H1 (cell line): ENCODE measurements at regions not wholly inside any gene's neighbourhood (a gene's known extent, or its start where the extent isn't known, plus 50 kb on each side); places are given as distances from the start of the nearest gene placed in this dataset.

Source experiments
- CTCF ChIA-PET: fragments of 300-600 bp; sonication (Branson Sonifier 250); formaldehyde crosslinking; loops from one replicate; lab custom pipeline; 2021; ENCODE audit not compliant: partially characterized antibody; lab: Charles Lee
- POLR2A ChIA-PET: fragments of 300-600 bp; sonication (Branson Sonifier 250); formaldehyde crosslinking; loops from one replicate; lab custom pipeline; 2021; ENCODE audit warnings: inconsistent platforms; ENCODE audit not compliant: partially characterized antibody; lab: Charles Lee
- DNase-seq, 2 experiments: peaks; one replicate each; pipeline versions ENCODE4 v3.0.0 to v3.0.0-alpha.2; 2010 to 2022; ENCODE audit warnings: low spot score in 2 of 2, low read depth in 1 of 2, mixed read lengths in 1 of 2
- FAIRE-seq: peaks from 2 replicates; lab custom pipeline; 2011; peaks lifted over from hg19 to GRCh38; lab: Jason Lieb, UNC
- H2AFZ ChIP-seq: 2 replicates; pipeline ENCODE4 v1.8.1; 2012; ENCODE audit warnings: low read length, inconsistent platforms
- H2AK5ac ChIP-seq: 2 replicates; pipeline ENCODE4 v1.6.1; 2013; ENCODE audit warnings: low read depth, low read length
- H2BK120ac ChIP-seq: replicated peaks from 2 replicates; pipeline ENCODE3; 2013; ENCODE audit warnings: low read depth, low read length, inconsistent platforms
- H2BK12ac ChIP-seq: 2 replicates; pipeline ENCODE4 v1.6.1; 2013; ENCODE audit warnings: low read depth, low read length
- H2BK15ac ChIP-seq: 2 replicates; pipeline ENCODE4 v1.6.1; 2013; ENCODE audit warnings: low read length
- H2BK20ac ChIP-seq: 2 replicates; pipeline ENCODE4 v1.6.1; 2013; ENCODE audit warnings: low read length
- H2BK5ac ChIP-seq: 2 replicates; pipeline ENCODE4 v1.6.1; 2013; ENCODE audit warnings: low read depth, low read length
- H3K14ac ChIP-seq: 2 replicates; pipeline ENCODE4 v1.6.1; 2013; ENCODE audit warnings: inconsistent platforms; ENCODE audit not compliant: insufficient read length
- H3K18ac ChIP-seq: 2 replicates; pipeline ENCODE4 v1.6.1; 2013; ENCODE audit warnings: low read length; ENCODE audit errors: extremely low read depth
- H3K23ac ChIP-seq: 2 replicates; pipeline ENCODE4 v1.6.1; 2013; ENCODE audit warnings: inconsistent platforms; ENCODE audit not compliant: insufficient read length
- H3K23me2 ChIP-seq: 2 replicates; pipeline ENCODE4 v1.6.1; 2013; ENCODE audit warnings: low read depth, low read length
- H3K27ac ChIP-seq: 2 replicates; pipeline ENCODE4 v1.6.1; 2011; ENCODE audit warnings: low read depth, low read length, inconsistent platforms
- H3K27me3 ChIP-seq, 4 experiments: replicated peaks in 1 of 4; 1 replicate in 1 of 4; 2 replicates in 3 of 4; pipeline versions ENCODE4 v1.6.1 to v1.8.1; 2011 to 2013; ENCODE audit warnings: low read length in 3 of 4, mild to moderate bottlenecking in 3 of 4, inconsistent platforms in 2 of 4, mixed read lengths in 2 of 4, moderate library complexity in 1 of 4; ENCODE audit not compliant: control insufficient read depth in 3 of 4, insufficient read depth in 3 of 4; ENCODE audit errors: extremely low read depth in 1 of 4
- H3K36me3 ChIP-seq, 4 experiments: 2 replicates each; pipeline versions ENCODE4 v1.6.1 to v1.8.1; 2011 to 2013; ENCODE audit warnings: mild to moderate bottlenecking in 4 of 4, low read length in 3 of 4, moderate library complexity in 2 of 4, control low read depth in 1 of 4, inconsistent platforms in 1 of 4; ENCODE audit not compliant: insufficient read depth in 4 of 4, control insufficient read depth in 2 of 4
- H3K4ac ChIP-seq: replicated peaks from 2 replicates; pipeline ENCODE3; 2013; ENCODE audit warnings: low read length, low read depth, mixed read lengths, inconsistent platforms; ENCODE audit not compliant: insufficient read length
- H3K4me1 ChIP-seq, 4 experiments: replicated peaks in 1 of 4; 1 replicate in 1 of 4; 2 replicates in 3 of 4; pipeline versions ENCODE4 v1.6.1 to v1.8.1; 2011 to 2013; ENCODE audit warnings: low read length in 3 of 4, inconsistent platforms in 2 of 4, mixed read lengths in 1 of 4; ENCODE audit not compliant: insufficient read depth in 4 of 4, control insufficient read depth in 3 of 4
- H3K4me2 ChIP-seq, 2 experiments: 2 replicates each; pipeline versions ENCODE4 v1.6.1 to v1.8.1; 2011 to 2013; ENCODE audit warnings: low read depth in 2 of 2, low read length in 2 of 2, control low read depth in 1 of 2, inconsistent platforms in 1 of 2, mild to moderate bottlenecking in 1 of 2; ENCODE audit not compliant: insufficient read depth in 1 of 2
- H3K4me3 ChIP-seq, 4 experiments: fragments of 200-600, 300-600 bp in 1 of 4; sonication (generic), shearing (Covaris generic), sonication (Bioruptor Twin) in 1 of 4; 2 replicates each; pipeline versions ENCODE4 v1.5.1 to v1.8.1; 2011 to 2016; ENCODE audit warnings: low read length in 4 of 4, low read depth in 3 of 4, control low read depth in 2 of 4, inconsistent platforms in 2 of 4, mild to moderate bottlenecking in 2 of 4, mixed read lengths in 1 of 4, moderate library complexity in 1 of 4; ENCODE audit not compliant: insufficient read depth in 2 of 4; ENCODE audit errors: extremely low read depth in 1 of 4
- H3K56ac ChIP-seq: replicated peaks from 2 replicates; pipeline ENCODE3; 2013; ENCODE audit warnings: low read depth, mild to moderate bottlenecking, mixed read lengths, low read length, inconsistent platforms; ENCODE audit not compliant: insufficient read length
- H3K79me1 ChIP-seq: 2 replicates; pipeline ENCODE4 v1.6.1; 2013; ENCODE audit warnings: low read depth, low read length, control low read depth
- H3K79me2 ChIP-seq, 2 experiments: 2 replicates each; pipeline versions ENCODE4 v1.6.1 to v1.8.1; 2012 to 2013; ENCODE audit warnings: low read length in 2 of 2, mild to moderate bottlenecking in 2 of 2, inconsistent platforms in 1 of 2; ENCODE audit not compliant: insufficient read depth in 2 of 2, control insufficient read depth in 1 of 2
- H3K9ac ChIP-seq, 4 experiments: replicated peaks in 1 of 4; 1 replicate in 1 of 4; 2 replicates in 3 of 4; pipeline versions ENCODE4 v1.6.1 to v1.8.1; 2011 to 2013; ENCODE audit warnings: low read depth in 3 of 4, low read length in 3 of 4, control low read depth in 2 of 4, mild to moderate bottlenecking in 2 of 4, moderate library complexity in 2 of 4, inconsistent platforms in 1 of 4; ENCODE audit errors: extremely low read depth in 1 of 4
- H3K9me3 ChIP-seq, 2 experiments: 2 replicates each; pipeline versions ENCODE4 v1.6.1 to v1.8.1; 2012 to 2013; ENCODE audit warnings: mild to moderate bottlenecking in 2 of 2, moderate library complexity in 2 of 2, control low read depth in 1 of 2, inconsistent platforms in 1 of 2, low read depth in 1 of 2, low read length in 1 of 2, mixed read lengths in 1 of 2; ENCODE audit not compliant: insufficient read depth in 2 of 2
- H4K20me1 ChIP-seq, 2 experiments: replicated peaks in 1 of 2; 2 replicates each; pipeline versions ENCODE3 to v1.8.1; 2011 to 2013; ENCODE audit warnings: inconsistent platforms in 2 of 2, low read length in 2 of 2, mild to moderate bottlenecking in 1 of 2; ENCODE audit not compliant: insufficient read depth in 2 of 2, control insufficient read depth in 1 of 2
- H4K5ac ChIP-seq: 2 replicates; pipeline ENCODE4 v1.6.1; 2013; ENCODE audit warnings: low read length, low read depth, mixed read lengths, inconsistent platforms; ENCODE audit not compliant: insufficient read length
- H4K8ac ChIP-seq: 2 replicates; pipeline ENCODE4 v1.8.0; 2013; ENCODE audit warnings: mild to moderate bottlenecking, moderate library complexity, low read length, inconsistent platforms; ENCODE audit not compliant: insufficient read depth; ENCODE audit errors: extremely low read depth
- H4K91ac ChIP-seq: replicated peaks from 2 replicates; pipeline ENCODE3; 2013; ENCODE audit warnings: low read length, mixed read lengths, inconsistent platforms; ENCODE audit not compliant: insufficient read length
- WGBS, 2 experiments: shearing (Covaris generic) in 1 of 2; methylation state at CpG; one replicate each; pipeline versions ENCODE4 v1.1.6 to v1.1.7; 2013 to 2015; ENCODE audit warnings: low lambda C conversion rate in 2 of 2, mixed read lengths in 2 of 2, inconsistent platforms in 1 of 2, low coverage in 1 of 2, missing lambda C conversion rate in 1 of 2; ENCODE audit not compliant: insufficient replicate concordance in 2 of 2, insufficient coverage in 1 of 2, insufficient read length in 1 of 2; ENCODE audit errors: extremely low coverage in 1 of 2, missing lambda C conversion rate in 1 of 2; 5-methylcytosine and 5-hydroxymethylcytosine counted together

DNA sequence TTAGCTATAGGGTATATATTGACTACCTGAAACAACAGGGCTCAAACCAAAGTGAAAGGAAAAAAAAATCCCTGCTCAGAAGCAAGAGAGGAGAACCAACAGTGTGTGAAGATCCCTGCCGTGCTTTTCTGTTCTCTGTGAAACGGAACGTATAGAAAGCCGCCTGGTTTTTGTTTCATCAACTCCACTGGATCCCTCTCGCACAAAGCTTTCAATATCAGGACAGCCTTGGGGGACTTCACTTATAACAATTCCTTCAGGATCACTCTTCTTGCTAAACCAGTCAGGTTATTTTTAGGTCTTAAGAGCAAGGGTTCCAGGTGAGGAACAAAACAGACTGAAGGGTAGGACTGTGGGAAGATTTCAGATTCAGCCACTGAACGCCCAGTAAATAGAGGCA, 151.1 kb upstream of the CACNA2D1 start:
- no peak overlapping the region for H4K5ac ChIP-seq
- no peak overlapping the region for H2BK5ac ChIP-seq
- H4K91ac ChIP-seq = no peak overlapping the region
- no peak overlapping the region for H3K18ac ChIP-seq
- H3K9ac ChIP-seq = no peak overlapping the region
- WGBS, 2 experiments = 12% methylated on average over 6 of the region's 6 CpGs; no CpG with 5 or more reads in 1 of the 2 experiments
- H3K27me3 ChIP-seq = no peaks in the 10 kb centered on the region
- H2AFZ ChIP-seq = peak overlapping the region; percentile 70
- no peaks in the 10 kb centered on the region for H3K36me3 ChIP-seq
- ChIA-PET POLR2A (no interaction called here), CTCF (interaction anchor here (3.3 kb wide), 1 partner anchor 11 kb away, joined by 21 read pairs; no protein-coding TSS in a partner anchor)
- no peak overlapping the region for H2BK15ac ChIP-seq
- no peaks in the 10 kb centered on the region for H3K9me3 ChIP-seq
- H3K23me2 ChIP-seq = no peaks in the 10 kb centered on the region
- no peak overlapping the region for H3K14ac ChIP-seq
- H3K4me2 ChIP-seq = peak overlapping the region; percentile 29 to 57; a peak in 2 of 4 replicates
- no peak overlapping the region for H3K56ac ChIP-seq
- H3K79me2 ChIP-seq = no peaks in the 10 kb centered on the region
- H2BK20ac ChIP-seq = no peak overlapping the region
- no peaks in the 10 kb centered on the region for H3K79me1 ChIP-seq
- H2BK12ac ChIP-seq = no peak overlapping the region
- FAIRE-seq (peak; percentile 79), DNase-seq (no peak)
- H2AK5ac ChIP-seq = no peak overlapping the region
- no peak overlapping the region for H2BK120ac ChIP-seq
- H3K4ac ChIP-seq = no peak overlapping the region
- peak overlapping the region in 1 of 4 experiments; percentile 37; a peak in 1 of 8 replicates for H3K4me3 ChIP-seq
- no peak overlapping the region for H4K8ac ChIP-seq
- peaks cover 0 to 5% (median 1%) of the 10 kb centered on the region in 4 experiments; a peak in 3 of 7 replicates for H3K4me1 ChIP-seq
- H4K20me1 ChIP-seq = no peaks in the 10 kb centered on the region
- no peak overlapping the region for H3K23ac ChIP-seq
- peak overlapping the region; percentile 42; the same call in 1 of the 2 replicates for H3K27ac ChIP-seq
